HepG2 (cell line): ENCODE measurements at regions not wholly inside any gene's neighbourhood (a gene's known extent, or its start where the extent isn't known, plus 50 kb on each side); places are given as distances from the start of the nearest gene placed in this dataset.

Experiments
- ATAC-seq: fragments of 200-7000 bp; cut with Tn5 transposase; 3 replicates; pipeline ENCODE4 v1.9.1; 2020; ENCODE audit warnings: mild to moderate bottlenecking, moderate library complexity
- BruUV-seq: library from RNA; stranded (reverse); fragments of 400-500 nt; replicated peaks from 2 replicates; lab custom pipeline; 2021; lab: Mats Ljungman, UMichigan
- CTCF ChIA-PET: fragments of 300-600 bp; formaldehyde crosslinking; extraction: SDS; loops from one replicate; lab custom pipeline; 2021; ENCODE audit warnings: low total read pairs, inconsistent platforms, low intra/inter-chr PET ratio; lab: Yijun Ruan, JAX
- POLR2A ChIA-PET: fragments of 350-600 bp; sonication (Branson Sonifier 250); formaldehyde crosslinking; loops from one replicate; lab custom pipeline; 2020; ENCODE audit warnings: antibody characterized with exemption, inconsistent platforms; lab: Yijun Ruan, JAX
- DNase-seq: peaks from one replicate; pipeline ENCODE4 v3.0.0-alpha.2; 2015; ENCODE audit warnings: low spot score
- FAIRE-seq: peaks from 3 replicates; lab custom pipeline; 2011; peaks lifted over from hg19 to GRCh38; lab: Jason Lieb, UNC
- H2AFZ ChIP-seq: one replicate; pipeline ENCODE4 v1.6.1; 2011; ENCODE audit warnings: low read length, inconsistent platforms
- H3K27ac ChIP-seq: fragments of 300-600 bp; 3 replicates; pipeline ENCODE4 v1.8.0; 2011; ENCODE audit warnings: mixed run types, mild to moderate bottlenecking, mixed read lengths, low read length, inconsistent platforms; ENCODE audit not compliant: insufficient read depth; ENCODE audit errors: extremely low read length
- H3K27me3 ChIP-seq, 2 experiments: fragments of 200-600 bp in 1 of 2; 2 replicates in 1 of 2; 3 replicates in 1 of 2; pipeline versions ENCODE4 v1.6.0 to v1.8.0; 2011; ENCODE audit warnings: low read length in 2 of 2, mild to moderate bottlenecking in 2 of 2, moderate library complexity in 2 of 2, inconsistent platforms in 1 of 2; ENCODE audit not compliant: insufficient read depth in 2 of 2, control insufficient read depth in 1 of 2
- H3K36me3 ChIP-seq, 2 experiments: fragments of 200-600 bp in 1 of 2; replicated peaks in 1 of 2; 2 replicates in 1 of 2; 3 replicates in 1 of 2; pipeline versions ENCODE4 v1.5.1 to v1.8.0; 2011; ENCODE audit warnings: low read length in 2 of 2, inconsistent platforms in 1 of 2; ENCODE audit not compliant: insufficient read depth in 2 of 2, control insufficient read depth in 1 of 2
- H3K4me1 ChIP-seq: 2 replicates; pipeline ENCODE4 v1.5.1; 2012; ENCODE audit warnings: low read length, inconsistent platforms; ENCODE audit not compliant: insufficient read depth
- H3K4me2 ChIP-seq: 2 replicates; pipeline ENCODE4 v1.6.0; 2011; ENCODE audit warnings: low read depth, low read length, inconsistent platforms
- H3K4me3 ChIP-seq, 3 experiments: fragments of 200-600 bp in 1 of 3; sonication (generic), shearing (Covaris generic) in 1 of 3; replicated peaks in 1 of 3; 2 replicates each; pipeline ENCODE4 v1.5.1; 2011 to 2016; ENCODE audit warnings: low read length in 3 of 3, inconsistent platforms in 2 of 3, low read depth in 2 of 3, mild to moderate bottlenecking in 2 of 3, control low read depth in 1 of 3, mixed read lengths in 1 of 3; ENCODE audit not compliant: insufficient read depth in 1 of 3
- H3K79me2 ChIP-seq: one replicate; pipeline ENCODE4 v1.6.1; 2011; ENCODE audit warnings: low read length, inconsistent platforms; ENCODE audit not compliant: insufficient read depth
- H3K9ac ChIP-seq: 2 replicates; pipeline ENCODE4 v1.6.0; 2011; ENCODE audit warnings: mild to moderate bottlenecking, low read depth, low read length, inconsistent platforms; ENCODE audit not compliant: insufficient read depth
- H3K9me3 ChIP-seq: 2 replicates; pipeline ENCODE4 v1.5.1; 2012; ENCODE audit warnings: mild to moderate bottlenecking, low read length
- H4K20me1 ChIP-seq: 2 replicates; pipeline ENCODE4 v1.6.0; 2011; ENCODE audit warnings: inconsistent platforms, mild to moderate bottlenecking, low read length, moderate library complexity; ENCODE audit not compliant: insufficient read depth
- BHLHE40 ChIP-seq: IDR thresholded peaks from 2 replicates; pipeline ENCODE4 v1.6.1; 2011; ENCODE audit warnings: low read length, improper control_type of control experiment
- CHCHD3 ChIP-seq: sonication (generic); formaldehyde crosslinking; IDR thresholded peaks from 2 replicates; pipeline ENCODE4 v1.8.0; 2022; ENCODE audit warnings: mild to moderate bottlenecking, missing genetic modification reagents, moderate library complexity
- ZBTB42 ChIP-seq: sonication (generic); formaldehyde crosslinking; IDR thresholded peaks from 2 replicates; pipeline ENCODE4 v1.5.0; 2020; ENCODE audit warnings: mild to moderate bottlenecking, missing genetic modification reagents
- ZNF792 ChIP-seq: IDR thresholded peaks from 2 replicates; pipeline ENCODE4 v1.6.1; 2016
- ZSCAN12 ChIP-seq: sonication (generic); formaldehyde crosslinking; IDR thresholded peaks from 2 replicates; pipeline ENCODE4 v1.9.0; 2021; ENCODE audit warnings: mild to moderate bottlenecking, missing genetic modification reagents
- WGBS: methylation state at CpG from one replicate; pipeline ENCODE4 v1.1.6; 2017; ENCODE audit warnings: low lambda C conversion rate; 5-methylcytosine and 5-hydroxymethylcytosine counted together
- in situ Hi-C: cut with HindIII; loops from 2 replicates; pipeline ENCODE4 v1.10.0; 2017; ENCODE audit warnings: low pct_unique_long_range_greater_than_20kb; ENCODE audit not compliant: extremely low pct_ligation_motif_present
- intact Hi-C: fragments of 100-400 bp; cut with micrococcal nuclease; formaldehyde crosslinking; loops from one replicate; pipeline ENCODE4 v1.10.0; 2022; ENCODE audit not compliant: unreplicated experiment
- TF ChIP-seq, protein P1 (sequence below): sonication (generic); formaldehyde crosslinking; IDR thresholded peaks from 2 replicates; pipeline ENCODE4 v1.5.1; 2020; ENCODE audit warnings: mild to moderate bottlenecking, missing genetic modification reagents, borderline replicate concordance
- TF ChIP-seq, protein P2 (sequence below): sonication (generic); formaldehyde crosslinking; IDR thresholded peaks from 2 replicates; pipeline ENCODE4 v1.5.0; 2020; ENCODE audit warnings: missing genetic modification reagents, mild to moderate bottlenecking, borderline replicate concordance
- TF ChIP-seq, protein P3 (sequence below): sonication (generic); formaldehyde crosslinking; conservative IDR thresholded peaks from 2 replicates; pipeline ENCODE4 v1.8.0; 2022; ENCODE audit warnings: missing genetic modification reagents

DNA sequence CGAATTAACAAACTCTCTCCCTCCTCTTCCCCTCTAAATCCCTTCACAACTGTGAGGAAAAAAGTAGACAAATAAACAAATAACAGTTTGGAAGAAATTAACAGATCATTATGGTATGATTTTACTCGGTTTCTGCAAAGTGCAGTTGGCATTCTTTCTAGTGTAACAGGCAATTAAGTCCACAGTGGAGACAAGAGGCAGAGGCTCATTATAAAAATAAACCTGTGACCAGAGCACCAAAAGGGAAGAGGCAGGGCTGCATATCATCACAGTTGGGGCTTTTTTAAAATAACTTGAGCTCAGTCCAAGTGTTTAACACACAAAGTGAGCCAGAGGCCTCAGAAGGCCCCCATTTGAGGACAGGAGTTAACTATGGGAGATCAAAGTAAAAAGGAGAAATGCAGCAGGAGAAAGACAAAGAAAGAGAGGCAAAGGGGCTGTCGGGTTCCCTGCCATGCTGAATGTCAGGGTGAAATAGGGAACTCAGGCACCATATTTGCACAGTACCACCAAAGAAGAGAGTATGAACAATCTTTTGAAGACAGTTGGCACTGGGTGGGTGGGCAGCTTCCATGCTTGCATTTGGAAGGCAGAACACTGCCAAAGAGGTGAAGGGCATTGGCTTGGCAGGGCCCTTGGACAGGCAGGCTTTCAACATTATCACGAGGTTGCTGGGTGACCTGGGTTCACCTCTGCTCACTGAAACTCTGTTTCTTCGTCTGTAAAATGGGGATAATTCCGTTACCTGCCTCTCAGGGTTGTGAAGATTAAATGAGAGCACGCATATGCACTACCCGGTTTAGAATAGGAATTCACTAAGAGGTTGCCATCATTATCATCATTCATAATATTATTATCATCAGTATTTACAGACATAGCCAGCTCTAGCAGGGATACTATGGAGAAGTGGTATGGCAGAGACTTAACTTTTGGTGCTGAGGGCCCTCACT is 134.5 kb downstream of the MEX3B start:
- Histone ChIP-seq H4K20me1 (no peaks in the 10 kb centered on the region), H3K36me3 (no peaks in the 10 kb centered on the region), H3K27me3 (peaks cover 0 to 7% of the 10 kb centered on the region in 2 experiments; a peak in 2 of 5 replicates), H3K9ac (no peak overlapping the region), H3K9me3 (no peaks in the 10 kb centered on the region), H2AFZ (no peak overlapping the region), H3K79me2 (no peaks in the 10 kb centered on the region), H3K27ac (no peak overlapping the region), H3K4me2 (no peak overlapping the region), H3K4me3 (no peak overlapping the region), H3K4me1 (no peaks in the 10 kb centered on the region)
- under 1% methylated on average over 7 of the region's 8 CpGs for WGBS
- TF ChIP-seq, protein P1, sequence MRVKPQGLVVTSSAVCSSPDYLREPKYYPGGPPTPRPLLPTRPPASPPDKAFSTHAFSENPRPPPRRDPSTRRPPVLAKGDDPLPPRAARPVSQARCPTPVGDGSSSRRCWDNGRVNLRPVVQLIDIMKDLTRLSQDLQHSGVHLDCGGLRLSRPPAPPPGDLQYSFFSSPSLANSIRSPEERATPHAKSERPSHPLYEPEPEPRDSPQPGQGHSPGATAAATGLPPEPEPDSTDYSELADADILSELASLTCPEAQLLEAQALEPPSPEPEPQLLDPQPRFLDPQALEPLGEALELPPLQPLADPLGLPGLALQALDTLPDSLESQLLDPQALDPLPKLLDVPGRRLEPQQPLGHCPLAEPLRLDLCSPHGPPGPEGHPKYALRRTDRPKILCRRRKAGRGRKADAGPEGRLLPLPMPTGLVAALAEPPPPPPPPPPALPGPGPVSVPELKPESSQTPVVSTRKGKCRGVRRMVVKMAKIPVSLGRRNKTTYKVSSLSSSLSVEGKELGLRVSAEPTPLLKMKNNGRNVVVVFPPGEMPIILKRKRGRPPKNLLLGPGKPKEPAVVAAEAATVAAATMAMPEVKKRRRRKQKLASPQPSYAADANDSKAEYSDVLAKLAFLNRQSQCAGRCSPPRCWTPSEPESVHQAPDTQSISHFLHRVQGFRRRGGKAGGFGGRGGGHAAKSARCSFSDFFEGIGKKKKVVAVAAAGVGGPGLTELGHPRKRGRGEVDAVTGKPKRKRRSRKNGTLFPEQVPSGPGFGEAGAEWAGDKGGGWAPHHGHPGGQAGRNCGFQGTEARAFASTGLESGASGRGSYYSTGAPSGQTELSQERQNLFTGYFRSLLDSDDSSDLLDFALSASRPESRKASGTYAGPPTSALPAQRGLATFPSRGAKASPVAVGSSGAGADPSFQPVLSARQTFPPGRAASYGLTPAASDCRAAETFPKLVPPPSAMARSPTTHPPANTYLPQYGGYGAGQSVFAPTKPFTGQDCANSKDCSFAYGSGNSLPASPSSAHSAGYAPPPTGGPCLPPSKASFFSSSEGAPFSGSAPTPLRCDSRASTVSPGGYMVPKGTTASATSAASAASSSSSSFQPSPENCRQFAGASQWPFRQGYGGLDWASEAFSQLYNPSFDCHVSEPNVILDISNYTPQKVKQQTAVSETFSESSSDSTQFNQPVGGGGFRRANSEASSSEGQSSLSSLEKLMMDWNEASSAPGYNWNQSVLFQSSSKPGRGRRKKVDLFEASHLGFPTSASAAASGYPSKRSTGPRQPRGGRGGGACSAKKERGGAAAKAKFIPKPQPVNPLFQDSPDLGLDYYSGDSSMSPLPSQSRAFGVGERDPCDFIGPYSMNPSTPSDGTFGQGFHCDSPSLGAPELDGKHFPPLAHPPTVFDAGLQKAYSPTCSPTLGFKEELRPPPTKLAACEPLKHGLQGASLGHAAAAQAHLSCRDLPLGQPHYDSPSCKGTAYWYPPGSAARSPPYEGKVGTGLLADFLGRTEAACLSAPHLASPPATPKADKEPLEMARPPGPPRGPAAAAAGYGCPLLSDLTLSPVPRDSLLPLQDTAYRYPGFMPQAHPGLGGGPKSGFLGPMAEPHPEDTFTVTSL (CRISPR knock-in tag) = no peak
- TF ChIP-seq BHLHE40 (no peak), ZSCAN12 (CRISPR knock-in tag) (no peak), ZNF792 (CRISPR knock-in tag) (no peak), ZBTB42 (no peak), CHCHD3 (CRISPR knock-in tag) (no peak)
- TF ChIP-seq, protein P2, sequence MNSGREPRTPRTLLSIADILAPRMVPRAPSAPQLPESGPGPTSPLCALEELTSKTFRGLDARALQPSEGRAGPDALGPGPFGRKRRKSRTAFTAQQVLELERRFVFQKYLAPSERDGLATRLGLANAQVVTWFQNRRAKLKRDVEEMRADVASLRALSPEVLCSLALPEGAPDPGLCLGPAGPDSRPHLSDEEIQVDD = no peak
- TF ChIP-seq, protein P3, sequence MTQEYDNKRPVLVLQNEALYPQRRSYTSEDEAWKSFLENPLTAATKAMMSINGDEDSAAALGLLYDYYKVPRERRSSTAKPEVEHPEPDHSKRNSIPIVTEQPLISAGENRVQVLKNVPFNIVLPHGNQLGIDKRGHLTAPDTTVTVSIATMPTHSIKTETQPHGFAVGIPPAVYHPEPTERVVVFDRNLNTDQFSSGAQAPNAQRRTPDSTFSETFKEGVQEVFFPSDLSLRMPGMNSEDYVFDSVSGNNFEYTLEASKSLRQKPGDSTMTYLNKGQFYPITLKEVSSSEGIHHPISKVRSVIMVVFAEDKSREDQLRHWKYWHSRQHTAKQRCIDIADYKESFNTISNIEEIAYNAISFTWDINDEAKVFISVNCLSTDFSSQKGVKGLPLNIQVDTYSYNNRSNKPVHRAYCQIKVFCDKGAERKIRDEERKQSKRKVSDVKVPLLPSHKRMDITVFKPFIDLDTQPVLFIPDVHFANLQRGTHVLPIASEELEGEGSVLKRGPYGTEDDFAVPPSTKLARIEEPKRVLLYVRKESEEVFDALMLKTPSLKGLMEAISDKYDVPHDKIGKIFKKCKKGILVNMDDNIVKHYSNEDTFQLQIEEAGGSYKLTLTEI (CRISPR knock-in tag) = no peak
- CTCF ChIA-PET = no interaction called here
- no TSS peak for BruUV-seq
- POLR2A ChIA-PET = no interaction called here
- in situ Hi-C loops (no loop called here), intact Hi-C loops (no loop called here)
- ATAC-seq (no peak), DNase-seq (no peak), FAIRE-seq (no peak)
